ENCODE measurements at regions not wholly inside any gene's neighbourhood (a gene's known extent, or its start where the extent isn't known, plus 50 kb on each side); places are given as distances from the start of the nearest gene placed in this dataset.

GRCh38 chr12:107522692-107523477, 162.7 kb upstream of the PWP1 start:
- no peak for TF ChIP-seq POLR2AphosphoS5 (IDR thresholded peaks at IDR 0.05; ENCODE audit: insufficient read depth, low read depth, low read length)
- no peak for TF ChIP-seq CTCF (IDR thresholded peaks at IDR 0.05; ENCODE audit: extremely low read depth in 1 of 2, insufficient read depth in 1 of 2, low read depth in 1 of 2, low read length in 2 of 2)
